GM19328 (cell line): ENCODE measurements at regions not wholly inside any gene's neighbourhood (a gene's known extent, or its start where the extent isn't known, plus 50 kb on each side); places are given as distances from the start of the nearest gene placed in this dataset.

Experiments
- ATAC-seq: cut with Tn5 transposase; IDR thresholded peaks from one replicate; pipeline ENCODE4 v1.9.1; 2021; ENCODE audit warnings: mild to moderate bottlenecking, moderate library complexity; ENCODE audit not compliant: unreplicated experiment

GRCh38 chr9:19513671-19514275, 105.0 kb downstream of the ACER2 start:
- no peak for ATAC-seq

GRCh38 chr9:19512103-19512832, 103.5 kb downstream of the ACER2 start:
- no peak for ATAC-seq

GRCh38 chr9:19511694-19512093, 102.9 kb downstream of the ACER2 start:
- no peak for ATAC-seq

GRCh38 chr9:19510907-19511306, 102.1 kb downstream of the ACER2 start:
- ATAC-seq: no peak
